ENCODE measurements at regions not wholly inside any gene's neighbourhood (a gene's known extent, or its start where the extent isn't known, plus 50 kb on each side); places are given as distances from the start of the nearest gene placed in this dataset.

GRCh38 chr6:168165891-168166290, 86.9 kb upstream of the FRMD1 start:
- no peak overlapping the region for H3K4me3 ChIP-seq (ENCODE audit: low read length)
- no peak for DNase-seq (ENCODE audit: low read depth)
- TF ChIP-seq CTCF (conservative IDR thresholded peaks at IDR 0.05; ENCODE audit: low read depth, low read length): no peak

GRCh38 chr6:168165373-168165772, 86.4 kb upstream of the FRMD1 start:
- no peak overlapping the region for H3K4me3 ChIP-seq (ENCODE audit: low read length)
- DNase-seq (ENCODE audit: low read depth): no peak
- TF ChIP-seq CTCF (conservative IDR thresholded peaks at IDR 0.05; ENCODE audit: low read depth, low read length): no peak

- DNase-seq (ENCODE audit: low read depth): no peak
- no peak overlapping the region for H3K4me3 ChIP-seq (ENCODE audit: low read length)
- TF ChIP-seq CTCF (conservative IDR thresholded peaks at IDR 0.05; ENCODE audit: low read depth, low read length): no peak
Observed at GRCh38 chr6:168164462-168165061, 85.5 kb upstream of the FRMD1 start.

GRCh38 chr6:168163096-168163731, 84.2 kb upstream of the FRMD1 start:
- no peak overlapping the region for H3K4me3 ChIP-seq (ENCODE audit: low read length)
- no peak for TF ChIP-seq CTCF (conservative IDR thresholded peaks at IDR 0.05; ENCODE audit: low read depth, low read length)
- DNase-seq (ENCODE audit: low read depth): no peak

GRCh38 chr6:168162366-168162765, 83.4 kb upstream of the FRMD1 start:
- no peak for DNase-seq (ENCODE audit: low read depth)
- no peak for TF ChIP-seq CTCF (conservative IDR thresholded peaks at IDR 0.05; ENCODE audit: low read depth, low read length)
- no peak overlapping the region for H3K4me3 ChIP-seq (ENCODE audit: low read length)

- no peak for DNase-seq (ENCODE audit: low read depth)
- no peak overlapping the region for H3K4me3 ChIP-seq (ENCODE audit: low read length)
- no peak for TF ChIP-seq CTCF (conservative IDR thresholded peaks at IDR 0.05; ENCODE audit: low read depth, low read length)
Observed at GRCh38 chr6:168161371-168161750, 82.3 kb upstream of the FRMD1 start.

All from retinal pigment epithelial cell (primary cell).